Central memory CD8-positive, alpha-beta T cell (primary cell): ENCODE measurements at regions not wholly inside any gene's neighbourhood (a gene's known extent, or its start where the extent isn't known, plus 50 kb on each side); places are given as distances from the start of the nearest gene placed in this dataset.

Experiments used
- ATAC-seq: fragments of 150-1000 bp; cut with Tn5 transposase; replicated peaks from 2 replicates; pipeline ENCODE4 v1.10.0; 2022; ENCODE audit warnings: mild to moderate bottlenecking, moderate FRiP score, moderate number of reproducible peaks; ENCODE audit not compliant: poor library complexity, severe bottlenecking; ENCODE audit errors: extremely low read depth
- DNase-seq, 2 donors: peaks; one replicate each; pipeline ENCODE4 v3.0.0; 2021; ENCODE audit warnings: low spot score in 2 of 2
- H3K27ac Mint-ChIP-seq: one replicate; pipeline ENCODE4 v1.8.0; 2022; ENCODE audit warnings: low read depth, mild to moderate bottlenecking, moderate library complexity, mixed read lengths
- H3K27me3 Mint-ChIP-seq: one replicate; pipeline ENCODE4 v1.8.0; 2022; ENCODE audit warnings: mixed read lengths
- H3K36me3 Mint-ChIP-seq: one replicate; pipeline ENCODE4 v1.8.0; 2022; ENCODE audit warnings: mild to moderate bottlenecking, moderate library complexity, mixed read lengths; ENCODE audit not compliant: insufficient read depth
- H3K4me1 Mint-ChIP-seq: one replicate; pipeline ENCODE4 v1.8.0; 2022; ENCODE audit warnings: mixed read lengths
- H3K4me3 Mint-ChIP-seq: one replicate; pipeline ENCODE4 v1.8.0; 2022; ENCODE audit warnings: mild to moderate bottlenecking, moderate library complexity, mixed read lengths
- H3K9me3 Mint-ChIP-seq: one replicate; pipeline ENCODE4 v1.8.0; 2022; ENCODE audit warnings: mixed read lengths

GRCh38 chr6:33958526-33959328, 154.9 kb upstream of the MLN start:
- ATAC-seq (no peak), DNase-seq (no peak)
- peaks cover 32% of the 10 kb centered on the region for H3K4me1 Mint-ChIP-seq
- no peak overlapping the region for H3K27ac Mint-ChIP-seq
- peaks cover 39% of the 10 kb centered on the region for H3K27me3 Mint-ChIP-seq
- H3K36me3 Mint-ChIP-seq = no peaks in the 10 kb centered on the region
- H3K9me3 Mint-ChIP-seq = no peaks in the 10 kb centered on the region
- H3K4me3 Mint-ChIP-seq = no peak overlapping the region

GRCh38 chr6:33957892-33958525, 154.2 kb upstream of the MLN start:
- no peak overlapping the region for H3K4me3 Mint-ChIP-seq

GRCh38 chr6:33957131-33957891, 153.5 kb upstream of the MLN start:
- no peak overlapping the region for H3K4me3 Mint-ChIP-seq

More at GRCh38 chr6:33957892-33958525, 154.2 kb upstream of the MLN start:
- DNase-seq (no peak), ATAC-seq (no peak)
- Mint-ChIP-seq H3K27me3 (peaks cover 46% of the 10 kb centered on the region), H3K27ac (no peak overlapping the region), H3K4me1 (peaks cover 35% of the 10 kb centered on the region), H3K9me3 (no peaks in the 10 kb centered on the region), H3K36me3 (no peaks in the 10 kb centered on the region)

GRCh38 chr6:33956206-33956605, 152.4 kb upstream of the MLN start:
- no peak for DNase-seq
- Mint-ChIP-seq H3K4me1 (peaks cover 31% of the 10 kb centered on the region), H3K36me3 (no peaks in the 10 kb centered on the region), H3K27ac (no peak overlapping the region), H3K9me3 (no peaks in the 10 kb centered on the region), H3K4me3 (no peak overlapping the region), H3K27me3 (peaks cover 47% of the 10 kb centered on the region)
- no peak for ATAC-seq

More at GRCh38 chr6:33957131-33957891, 153.5 kb upstream of the MLN start:
- no peak for DNase-seq
- no peaks in the 10 kb centered on the region for H3K9me3 Mint-ChIP-seq
- H3K36me3 Mint-ChIP-seq = no peaks in the 10 kb centered on the region
- peaks cover 31% of the 10 kb centered on the region for H3K4me1 Mint-ChIP-seq
- H3K27me3 Mint-ChIP-seq = peaks cover 47% of the 10 kb centered on the region
- no peak overlapping the region for H3K27ac Mint-ChIP-seq
- ATAC-seq = no peak

- H3K4me3 Mint-ChIP-seq = no peak overlapping the region
- H3K36me3 Mint-ChIP-seq = no peaks in the 10 kb centered on the region
- H3K9me3 Mint-ChIP-seq = no peaks in the 10 kb centered on the region
- ATAC-seq (no peak), DNase-seq (no peak)
- peaks cover 47% of the 10 kb centered on the region for H3K27me3 Mint-ChIP-seq
- peaks cover 31% of the 10 kb centered on the region for H3K4me1 Mint-ChIP-seq
- H3K27ac Mint-ChIP-seq = no peak overlapping the region
These were observed 151.8 kb upstream of the MLN start for GRCh38 chr6:33955566-33955965.

GRCh38 chr6:33954453-33954852, 150.7 kb upstream of the MLN start:
- Mint-ChIP-seq H3K9me3 (no peaks in the 10 kb centered on the region), H3K27me3 (peaks cover 47% of the 10 kb centered on the region), H3K27ac (no peak overlapping the region), H3K4me1 (peaks cover 31% of the 10 kb centered on the region), H3K4me3 (no peak overlapping the region), H3K36me3 (no peaks in the 10 kb centered on the region)
- ATAC-seq (no peak), DNase-seq (no peak)

- H3K27me3 Mint-ChIP-seq = peaks cover 47% of the 10 kb centered on the region
- peaks cover 27% of the 10 kb centered on the region for H3K4me1 Mint-ChIP-seq
These were observed 149.4 kb upstream of the MLN start for GRCh38 chr6:33953171-33953570.

GRCh38 chr6:33952016-33952415, 148.2 kb upstream of the MLN start:
- Mint-ChIP-seq H3K4me3 (no peak overlapping the region), H3K9me3 (no peaks in the 10 kb centered on the region), H3K36me3 (peaks cover 1% of the 10 kb centered on the region), H3K27ac (no peak overlapping the region), H3K4me1 (peaks cover 18% of the 10 kb centered on the region), H3K27me3 (peaks cover 38% of the 10 kb centered on the region)
- ATAC-seq (no peak), DNase-seq (no peak)

More at GRCh38 chr6:33953171-33953570, 149.4 kb upstream of the MLN start:
- Mint-ChIP-seq H3K9me3 (no peaks in the 10 kb centered on the region), H3K27ac (peak overlapping the region; percentile 11), H3K4me3 (no peak overlapping the region), H3K36me3 (no peaks in the 10 kb centered on the region)
- DNase-seq (no peak), ATAC-seq (no peak)

- H3K4me3 Mint-ChIP-seq = no peak overlapping the region
- ATAC-seq = no peak
- peaks cover 30% of the 10 kb centered on the region for H3K27me3 Mint-ChIP-seq
- peaks cover 11% of the 10 kb centered on the region for H3K4me1 Mint-ChIP-seq
- H3K36me3 Mint-ChIP-seq = peaks cover 1% of the 10 kb centered on the region
- no peaks in the 10 kb centered on the region for H3K9me3 Mint-ChIP-seq
- no peak overlapping the region for H3K27ac Mint-ChIP-seq
- no peak for DNase-seq
These were observed 147.4 kb upstream of the MLN start for GRCh38 chr6:33950891-33951889.

GRCh38 chr6:33950472-33950881, 146.7 kb upstream of the MLN start:
- peaks cover 29% of the 10 kb centered on the region for H3K27me3 Mint-ChIP-seq
- peaks cover 11% of the 10 kb centered on the region for H3K4me1 Mint-ChIP-seq
- DNase-seq = no peak
- ATAC-seq = no peak
- no peak overlapping the region for H3K4me3 Mint-ChIP-seq
- H3K36me3 Mint-ChIP-seq = peaks cover 1% of the 10 kb centered on the region
- no peaks in the 10 kb centered on the region for H3K9me3 Mint-ChIP-seq
- H3K27ac Mint-ChIP-seq = no peak overlapping the region

- ATAC-seq (no peak), DNase-seq (no peak)
- Mint-ChIP-seq H3K27me3 (peaks cover 29% of the 10 kb centered on the region), H3K27ac (no peak overlapping the region), H3K4me3 (no peak overlapping the region), H3K9me3 (no peaks in the 10 kb centered on the region), H3K36me3 (peaks cover 1% of the 10 kb centered on the region), H3K4me1 (peaks cover 11% of the 10 kb centered on the region)
These were observed 146.2 kb upstream of the MLN start for GRCh38 chr6:33949877-33950435.
